ENCODE measurements at regions not wholly inside any gene's neighbourhood (a gene's known extent, or its start where the extent isn't known, plus 50 kb on each side); places are given as distances from the start of the nearest gene placed in this dataset.

DNA sequence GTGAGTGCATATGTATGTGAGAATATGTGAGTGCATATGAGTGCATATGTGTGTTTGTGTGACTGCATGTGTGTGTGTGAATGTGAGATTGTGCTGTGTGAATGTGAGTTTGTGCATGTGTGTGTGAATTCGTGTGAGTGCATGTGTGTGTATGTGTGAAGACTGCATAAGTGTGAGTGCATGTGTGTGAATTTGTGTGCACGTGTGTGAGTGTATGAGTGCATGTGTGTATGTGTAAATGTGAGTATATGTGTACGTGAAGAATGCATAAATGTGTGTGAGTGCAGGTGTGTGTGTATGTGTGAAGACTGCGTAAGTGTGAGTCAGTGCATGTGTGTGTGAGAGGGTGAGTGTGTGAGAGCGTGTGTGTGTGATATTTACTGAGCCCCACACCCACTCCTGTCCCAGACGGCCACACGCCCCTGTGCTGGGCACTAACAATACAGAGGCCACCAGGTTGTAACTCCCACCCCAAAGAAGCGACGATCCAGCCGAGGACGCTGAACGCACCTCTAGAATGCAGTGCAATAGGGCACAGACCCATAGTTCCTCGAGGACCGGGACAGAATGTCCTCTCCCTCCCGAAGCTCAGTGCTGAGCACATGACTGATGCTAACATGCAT lies 97.8 kb downstream of the C16orf95 start:
- no peak for DNase-seq

DNA sequence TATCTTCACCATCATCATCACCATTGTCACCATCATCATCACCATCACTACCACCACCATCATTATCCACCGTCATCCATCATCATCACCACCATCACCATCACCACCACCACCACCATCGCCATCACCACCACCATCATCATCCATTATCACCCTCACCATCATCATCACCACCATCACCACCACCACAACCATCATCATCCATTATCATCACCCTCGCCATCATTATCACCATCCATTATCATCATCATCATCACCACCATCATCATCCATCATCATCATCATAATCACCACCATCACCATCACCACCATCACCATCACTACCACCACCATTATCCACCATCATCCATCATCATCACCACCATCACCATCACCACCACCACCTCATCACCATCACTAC lies 95.6 kb downstream of the C16orf95 start:
- DNase-seq: no peak

DNA sequence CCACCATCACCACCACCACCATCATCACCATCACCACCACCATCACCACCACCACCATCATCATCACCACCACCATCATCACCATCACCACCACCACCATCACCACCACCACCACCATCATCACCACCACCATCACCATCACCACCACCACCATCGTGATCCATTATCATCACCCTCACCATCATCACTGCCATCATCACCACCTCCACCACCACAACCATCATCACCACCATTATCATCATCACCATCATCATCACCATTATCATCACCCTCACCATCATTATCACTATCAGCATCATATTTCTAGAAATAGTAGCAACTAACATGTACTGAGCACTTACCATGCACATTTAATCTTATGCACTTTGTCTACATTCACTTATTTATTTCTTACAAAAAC lies 94.9 kb downstream of the C16orf95 start:
- no peak for DNase-seq

DNA sequence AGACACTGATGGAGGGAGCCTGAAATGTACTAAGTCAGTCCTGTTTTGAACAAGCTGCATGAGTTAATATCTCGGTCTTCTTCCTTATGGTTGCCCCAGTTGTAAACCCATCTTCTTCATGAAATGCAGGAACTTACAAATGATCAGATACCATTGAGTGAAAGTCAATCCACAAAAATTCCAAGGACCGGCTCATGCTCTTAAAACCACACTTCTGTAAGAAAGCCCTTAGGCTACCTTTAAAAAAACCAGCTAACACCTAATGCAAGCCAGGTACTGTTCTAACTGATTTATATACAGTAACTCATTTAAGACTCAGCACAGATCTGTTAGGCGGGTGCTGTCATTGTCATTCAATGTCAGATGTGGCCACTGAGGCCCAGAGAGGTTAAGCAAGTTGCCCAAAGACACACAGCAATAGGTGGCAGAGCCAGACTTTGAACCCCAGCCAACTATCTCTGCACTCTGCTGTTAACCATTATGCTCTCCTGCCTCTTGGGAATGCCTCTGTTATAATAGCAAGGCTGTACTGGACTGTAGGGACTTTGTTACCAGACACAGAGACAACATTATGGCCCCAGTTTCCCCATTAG lies 93.4 kb downstream of the C16orf95 start:
- no peak for DNase-seq

DNA sequence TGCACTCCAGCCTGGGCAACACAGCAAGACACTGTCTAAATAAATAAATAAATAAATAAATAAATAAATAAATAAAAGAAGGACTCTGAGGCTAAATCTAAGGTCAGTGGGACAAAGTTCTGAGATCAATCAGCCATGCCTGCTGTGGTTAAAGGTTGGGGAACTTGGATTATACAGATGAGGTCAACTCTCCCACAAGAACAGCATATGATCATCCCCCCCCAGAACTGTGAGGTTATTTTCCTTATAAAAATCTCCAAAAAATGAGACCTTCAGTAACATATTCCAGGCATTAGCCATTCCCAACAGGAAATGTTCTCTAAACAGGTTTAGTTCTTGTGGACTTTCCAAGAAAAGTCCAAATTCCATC lies 90.3 kb downstream of the C16orf95 start:
- no peak for DNase-seq

DNA sequence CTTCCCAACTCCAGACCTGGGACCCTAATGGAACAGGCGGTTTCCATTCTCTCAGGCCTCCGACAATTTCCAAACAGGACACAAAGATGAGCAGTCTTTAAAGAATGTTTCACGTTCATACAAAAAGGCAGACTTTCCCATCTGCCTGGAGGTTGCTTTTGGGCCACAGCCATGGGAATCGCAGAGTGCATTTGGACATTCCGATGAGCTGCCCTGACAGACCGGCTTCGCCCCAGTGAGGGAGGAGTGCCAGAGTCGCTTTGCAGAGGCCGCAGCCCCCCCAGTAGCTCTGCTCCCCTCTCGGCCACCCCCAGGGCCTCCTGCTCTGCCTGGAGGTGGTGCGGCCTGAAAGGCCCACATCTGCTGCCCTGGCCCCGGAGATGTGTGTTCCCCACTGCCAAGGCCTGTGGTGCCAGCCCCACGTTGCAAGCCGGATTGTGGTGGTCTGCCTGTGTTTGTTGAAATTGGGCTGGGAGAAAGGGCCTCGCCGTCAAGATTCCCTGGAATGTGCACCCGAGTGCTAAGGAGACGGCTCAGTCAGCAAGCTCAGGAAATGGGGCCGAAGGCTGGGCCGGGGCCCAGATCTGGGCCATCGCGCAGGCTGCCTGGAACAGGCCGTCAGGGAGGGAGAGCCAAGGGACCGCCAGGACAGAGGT lies 89.8 kb downstream of the C16orf95 start:
- no peak for DNase-seq

DNA sequence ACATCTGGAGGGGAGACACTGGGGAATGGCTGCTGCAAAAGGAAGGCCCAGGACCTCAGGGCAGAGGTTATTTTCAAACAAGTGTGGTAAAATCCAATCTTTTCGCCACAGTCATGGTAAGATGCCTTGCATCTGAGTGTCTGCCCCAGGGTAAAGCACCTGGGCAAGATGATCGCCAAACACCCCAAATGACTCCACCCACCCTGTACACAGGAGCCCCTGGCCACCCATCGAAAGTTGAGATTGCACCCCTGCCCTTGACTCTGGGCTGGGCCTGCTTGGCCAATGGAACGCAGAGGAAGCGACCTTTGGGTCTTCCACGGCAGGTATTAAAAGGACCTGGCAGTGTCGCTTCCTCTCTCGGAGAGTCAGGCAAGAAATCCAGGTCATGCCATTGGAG lies 88.8 kb downstream of the C16orf95 start:
- DNase-seq: no peak

DNA sequence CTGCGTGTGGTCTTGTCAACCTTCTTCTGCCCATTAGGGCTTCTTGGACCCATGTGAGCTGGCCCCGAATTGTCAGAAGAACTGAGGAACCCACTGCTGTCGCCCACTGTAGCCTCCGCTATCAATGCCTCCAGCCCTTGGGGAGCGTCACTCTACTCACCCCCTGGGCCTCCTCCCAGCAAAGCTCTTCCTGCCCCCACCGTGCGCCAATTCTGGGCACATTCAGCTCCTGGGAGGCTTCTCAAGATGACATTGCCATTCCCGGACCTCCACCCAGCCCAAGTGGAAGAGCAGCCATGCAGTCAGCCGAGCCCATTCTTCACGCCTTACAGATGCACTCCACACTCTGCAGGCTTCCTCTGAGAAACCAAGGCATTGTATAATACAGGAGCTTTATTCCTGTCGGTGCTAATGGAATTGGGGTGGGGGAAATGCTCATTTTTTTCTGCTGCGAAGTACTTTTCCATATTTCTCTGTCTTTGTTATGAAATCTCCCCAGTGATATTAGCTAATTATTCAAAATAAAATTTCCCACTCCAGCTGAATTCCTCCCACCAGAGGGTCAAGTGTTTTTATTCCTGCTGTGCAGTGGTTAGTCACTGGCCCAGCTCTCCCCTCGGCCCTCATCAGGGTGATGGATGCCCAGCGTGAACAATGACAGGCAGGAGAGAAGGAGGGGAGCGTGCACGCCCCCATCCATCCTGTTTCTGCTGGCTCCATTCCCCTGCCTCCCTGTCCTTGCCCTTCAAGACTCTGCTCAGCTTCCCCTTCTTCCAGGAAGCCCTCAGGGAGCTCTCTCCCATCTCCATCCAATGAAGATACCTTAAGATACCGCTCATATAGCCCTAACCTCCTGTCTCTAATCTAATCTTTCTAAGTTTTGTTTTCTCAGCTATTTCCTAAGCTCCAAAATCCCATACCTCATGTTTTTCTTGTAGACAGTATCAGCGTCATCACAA lies 87.7 kb downstream of the C16orf95 start:
- no peak for DNase-seq

DNA sequence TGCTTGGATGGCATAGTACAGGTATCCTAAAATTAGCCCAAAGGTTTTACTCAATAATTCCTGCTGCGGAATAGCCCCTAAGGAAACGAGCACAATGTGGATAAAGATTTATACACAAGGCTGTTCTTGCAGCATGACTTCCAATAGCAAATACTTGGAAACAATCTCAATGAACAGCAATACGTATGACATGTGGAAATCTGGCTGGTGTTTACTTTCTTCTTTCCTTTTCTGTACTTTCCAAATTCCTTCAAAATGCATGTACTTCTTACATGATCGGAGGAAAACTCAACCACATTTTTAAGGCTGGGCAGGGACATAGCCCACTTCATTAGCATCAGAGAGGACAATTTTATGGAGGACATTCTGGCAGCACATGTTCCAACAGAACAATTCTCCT lies 86.6 kb downstream of the C16orf95 start:
- DNase-seq: no peak

DNA sequence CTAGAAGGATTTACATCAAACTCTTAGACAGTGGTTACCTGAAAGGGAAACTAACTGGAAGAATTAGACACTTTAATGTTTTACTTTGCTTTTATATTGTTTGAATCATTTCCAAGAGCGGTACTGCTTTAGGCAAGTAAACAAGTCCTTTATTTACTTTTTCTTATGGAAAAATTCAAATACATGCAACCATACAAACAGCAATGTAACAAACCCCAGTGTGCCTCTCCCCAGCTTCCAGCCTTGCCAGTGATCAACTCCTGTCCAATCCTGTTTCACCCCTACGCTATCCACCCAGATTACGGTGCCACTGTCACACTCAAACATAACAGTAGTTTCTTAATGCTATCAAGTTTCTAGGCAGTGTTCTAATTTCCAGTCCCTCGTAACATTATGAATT lies 85.9 kb downstream of the C16orf95 start:
- DNase-seq: no peak

DNA sequence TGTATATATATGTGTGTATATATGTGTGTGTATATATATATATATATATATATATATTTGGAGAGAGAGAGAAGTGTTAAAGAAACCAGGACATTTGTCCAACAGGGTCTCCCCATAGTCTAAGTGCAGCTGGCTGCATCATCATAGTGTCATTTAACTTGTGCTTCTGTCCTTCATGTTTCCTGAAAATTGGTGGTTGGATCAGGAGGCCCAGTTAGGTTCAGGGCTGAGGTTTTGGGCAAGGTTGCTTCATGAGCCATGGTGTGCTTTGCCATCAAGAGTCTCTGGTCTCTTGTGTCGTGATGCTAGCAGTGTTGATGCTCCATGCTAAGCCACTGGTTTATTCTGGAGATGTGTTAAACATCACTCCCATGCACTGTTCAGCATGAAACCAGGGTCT lies 85.3 kb downstream of the C16orf95 start:
- no peak for DNase-seq

DNA sequence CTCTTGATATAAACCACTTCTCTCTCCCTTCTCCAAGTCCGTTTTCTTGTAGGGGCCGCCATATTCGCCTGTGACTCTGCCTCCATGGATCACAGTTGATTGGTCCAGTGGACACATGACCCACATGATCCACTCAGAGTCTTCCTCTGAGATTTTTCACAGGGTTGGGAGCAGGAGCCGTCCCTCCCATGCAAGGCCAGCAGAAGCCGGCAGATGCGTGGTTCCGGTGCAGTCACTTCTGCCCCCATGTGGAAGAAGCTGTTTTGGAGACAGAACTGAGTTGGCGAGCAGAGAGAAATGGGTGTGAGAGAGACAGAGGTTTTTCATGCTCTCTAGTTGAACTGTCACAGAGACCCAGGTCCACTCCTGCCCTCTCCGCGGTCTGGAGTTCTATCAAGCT lies 83.3 kb downstream of the C16orf95 start:
- DNase-seq: no peak

DNA sequence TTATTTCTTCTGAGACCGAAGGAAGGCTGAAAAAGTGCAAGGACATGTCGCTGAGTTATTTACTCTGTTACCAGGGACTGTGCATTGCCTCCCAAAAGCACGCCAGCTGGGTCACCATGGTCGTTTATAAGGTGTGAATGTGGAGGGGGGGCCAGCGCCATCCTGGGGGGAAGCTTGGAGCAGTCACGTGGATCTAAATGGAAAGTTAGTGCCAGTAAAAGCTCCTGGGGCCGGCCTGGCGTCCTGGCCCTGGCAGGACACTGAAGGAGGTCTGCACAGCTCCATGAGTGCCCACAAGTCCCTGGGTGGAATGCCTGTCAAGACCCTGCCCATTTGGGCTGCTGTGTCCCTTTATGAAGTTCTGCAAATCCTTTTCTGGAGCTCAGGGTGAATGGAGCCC lies 82.6 kb downstream of the C16orf95 start:
- no peak for DNase-seq

DNA sequence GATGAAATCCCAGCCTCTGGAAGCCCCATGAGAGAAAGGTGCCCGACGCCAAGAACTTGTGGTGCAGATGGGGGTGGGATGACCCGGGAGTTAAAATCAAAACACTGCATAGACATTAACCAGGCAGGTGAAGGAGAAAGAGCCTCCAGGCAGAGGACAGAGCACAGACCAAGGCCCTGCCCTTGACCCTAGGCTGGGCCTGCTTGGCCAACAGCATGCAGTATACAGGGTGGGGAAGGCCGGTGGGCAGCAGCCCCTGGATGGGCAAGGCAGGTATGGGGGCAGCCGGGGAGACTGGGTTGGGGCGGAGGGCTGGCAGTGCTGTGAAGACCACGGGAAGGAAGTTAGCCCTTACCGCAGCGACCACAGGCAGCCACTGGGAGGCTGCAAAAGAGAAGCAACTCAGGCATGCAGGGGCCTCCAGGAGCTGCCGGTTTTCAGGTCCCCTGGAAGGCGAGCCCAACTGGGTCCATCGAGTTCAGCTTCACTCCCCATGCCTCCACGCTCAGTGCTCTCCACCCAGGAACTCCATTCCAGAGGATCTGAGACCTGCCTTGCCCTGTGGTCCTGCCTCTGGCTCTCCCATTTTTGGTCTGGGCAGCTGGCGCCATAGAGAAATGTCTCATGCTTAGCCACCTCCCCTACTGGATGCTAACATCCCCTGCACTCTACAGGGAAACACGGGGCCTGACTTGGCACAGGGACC lies 81.2 kb downstream of the C16orf95 start:
- no peak for DNase-seq

DNA sequence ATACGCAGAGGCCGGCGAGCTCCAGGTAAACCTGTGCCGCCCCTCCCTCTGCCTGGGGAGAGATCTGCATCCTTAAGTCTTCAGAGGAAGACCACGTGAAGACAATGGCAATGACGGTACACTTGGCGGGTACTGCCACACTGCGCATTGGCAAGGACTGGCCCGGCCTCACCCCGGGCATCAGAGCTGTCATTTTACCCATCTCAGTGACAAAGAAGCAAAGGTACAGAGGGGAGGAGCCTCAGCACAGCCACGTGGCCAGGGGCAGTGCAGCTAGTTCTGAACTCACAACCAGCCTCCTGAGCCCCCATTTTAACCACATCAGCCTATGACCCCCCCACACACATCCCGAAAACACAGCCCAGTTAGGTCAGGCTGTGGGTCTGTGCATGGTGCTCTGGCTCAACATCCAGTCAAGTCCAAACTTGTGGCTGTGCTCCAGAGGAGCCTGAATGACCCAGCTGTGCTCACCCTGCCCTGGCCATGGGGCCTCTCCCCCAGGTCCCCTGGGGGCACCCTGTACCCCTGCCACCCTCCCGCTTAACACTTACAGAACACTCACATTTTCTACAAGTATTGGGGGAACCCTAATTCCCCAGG lies 80.6 kb downstream of the C16orf95 start:
- DNase-seq: no peak

DNA sequence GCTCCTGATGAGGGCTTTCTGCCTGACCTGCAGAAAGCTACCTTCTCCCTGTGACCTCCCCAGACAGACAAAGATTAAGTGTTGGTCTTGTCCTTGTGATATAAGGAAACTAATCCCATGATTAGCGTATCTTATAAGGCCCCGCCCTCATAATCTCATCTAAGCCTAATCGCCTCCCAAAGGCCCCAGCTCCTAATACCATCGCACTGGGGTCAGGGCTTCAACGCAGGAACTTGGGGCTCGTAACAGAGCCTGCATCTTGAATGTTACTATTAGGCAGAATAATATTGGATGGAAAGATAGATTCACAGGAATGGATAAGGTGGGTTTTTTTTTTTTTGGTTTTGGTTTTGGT lies 78.9 kb downstream of the C16orf95 start:
- no peak for DNase-seq

DNA sequence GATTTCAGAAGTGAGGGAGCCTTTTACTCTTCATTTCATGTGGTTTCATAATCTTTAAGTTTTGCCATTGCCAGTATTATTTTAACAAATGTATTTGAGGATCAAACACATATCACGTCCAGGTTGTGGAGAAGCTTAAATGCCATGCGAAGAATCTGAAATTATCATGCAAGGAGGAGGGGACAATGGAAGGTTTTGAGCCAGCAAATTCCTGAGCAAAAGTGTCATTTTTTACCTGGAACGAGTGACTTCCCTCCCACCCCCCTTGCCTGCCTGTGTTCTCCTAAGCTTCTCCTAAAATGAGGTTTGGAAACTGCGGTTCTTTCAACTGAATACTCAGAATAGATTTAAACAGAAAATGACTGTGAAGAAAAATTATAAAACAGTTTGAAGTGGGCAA lies 77.6 kb downstream of the C16orf95 start:
- DNase-seq: no peak

DNA sequence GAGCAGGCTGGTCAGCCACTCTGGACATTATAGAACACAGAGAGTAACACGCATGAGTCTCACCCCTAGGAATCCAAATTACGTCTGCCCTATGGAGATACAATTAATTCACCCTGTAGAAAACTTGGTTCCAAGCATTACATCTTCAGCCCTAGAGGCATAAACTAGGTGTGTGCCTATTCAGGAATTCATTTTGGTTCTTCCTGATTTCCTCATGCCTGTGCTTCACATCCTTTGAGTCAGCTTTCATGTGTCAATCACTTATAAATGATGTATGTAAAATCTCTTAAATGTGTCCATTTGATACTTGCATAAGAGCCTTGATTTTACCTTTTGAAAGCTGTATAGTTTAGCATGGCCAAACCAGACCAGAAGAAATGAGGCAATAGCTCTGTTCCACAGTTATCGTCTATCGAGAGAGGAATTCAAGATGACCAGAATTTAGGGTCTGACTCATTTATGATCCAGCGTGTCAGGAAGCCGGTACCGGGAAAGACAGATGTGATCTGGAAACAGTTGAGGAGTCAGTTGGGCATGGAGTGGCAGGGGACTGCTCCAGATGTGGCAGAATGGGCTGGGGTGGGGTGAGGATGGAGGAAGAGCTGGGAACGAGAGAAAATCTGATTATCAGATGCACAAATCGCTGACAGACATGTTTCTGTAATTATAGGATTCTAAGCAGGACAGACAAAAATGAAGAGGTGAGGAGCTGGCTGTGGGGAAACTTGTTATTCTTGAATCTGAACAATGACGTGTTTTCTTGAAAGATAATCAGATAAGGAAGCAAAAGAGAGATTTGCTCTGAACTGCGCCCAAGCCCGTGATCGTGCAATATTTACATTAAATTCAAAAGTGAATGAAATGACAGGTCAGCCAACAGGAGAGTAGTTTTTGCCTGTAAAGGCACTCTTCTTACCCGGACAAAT lies 76.7 kb downstream of the C16orf95 start:
- no peak for DNase-seq

DNA sequence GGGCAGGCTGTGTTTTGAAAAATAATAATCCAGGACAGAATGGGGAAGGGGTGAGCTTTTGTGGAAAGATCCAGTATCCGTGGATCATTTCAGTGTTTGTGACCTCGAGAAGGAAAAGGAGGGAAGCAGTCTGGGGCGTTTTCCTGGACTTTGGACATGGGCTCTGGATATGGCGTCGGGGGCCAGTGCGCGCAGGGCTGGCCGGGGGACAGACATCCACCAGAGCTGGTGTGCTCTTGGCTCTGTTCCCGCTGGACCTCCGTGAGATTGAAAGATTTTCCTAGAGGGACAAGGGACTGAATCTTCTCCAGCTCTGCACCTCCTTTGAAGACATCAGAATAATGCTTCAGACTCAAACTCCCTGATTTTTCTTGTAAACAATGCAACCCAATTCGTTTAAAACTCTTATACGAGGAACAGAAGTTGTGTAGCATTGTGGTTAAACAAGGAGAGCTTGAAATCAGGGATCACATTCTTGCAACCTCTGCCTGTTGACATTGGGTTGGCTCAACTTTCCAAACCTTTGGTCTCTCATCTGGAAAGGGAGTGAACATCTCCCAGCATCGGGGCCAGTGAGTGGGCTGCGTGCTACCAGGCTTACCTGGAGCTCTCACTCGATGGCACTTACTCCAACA lies 75.9 kb downstream of the C16orf95 start:
- no peak for DNase-seq

DNA sequence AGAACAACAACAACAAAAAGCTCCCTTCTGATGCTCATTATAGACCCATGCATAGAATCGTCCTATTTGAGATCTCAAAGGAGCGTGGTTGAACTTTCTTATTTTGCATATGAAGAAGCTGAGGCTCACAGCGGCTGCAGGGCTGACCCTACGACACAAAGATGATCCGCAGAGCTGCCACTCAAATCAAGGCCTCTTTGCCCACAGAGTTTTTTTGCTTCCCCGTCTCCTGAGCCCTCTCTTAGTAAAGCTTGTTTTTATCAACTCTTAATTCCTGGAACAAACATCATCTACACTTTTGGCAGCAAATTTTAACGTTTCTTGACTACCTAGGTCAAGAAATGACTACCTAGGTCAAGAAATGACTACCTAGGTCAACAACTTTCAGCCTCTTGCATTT lies 73.7 kb downstream of the C16orf95 start:
- no peak for DNase-seq

DNA sequence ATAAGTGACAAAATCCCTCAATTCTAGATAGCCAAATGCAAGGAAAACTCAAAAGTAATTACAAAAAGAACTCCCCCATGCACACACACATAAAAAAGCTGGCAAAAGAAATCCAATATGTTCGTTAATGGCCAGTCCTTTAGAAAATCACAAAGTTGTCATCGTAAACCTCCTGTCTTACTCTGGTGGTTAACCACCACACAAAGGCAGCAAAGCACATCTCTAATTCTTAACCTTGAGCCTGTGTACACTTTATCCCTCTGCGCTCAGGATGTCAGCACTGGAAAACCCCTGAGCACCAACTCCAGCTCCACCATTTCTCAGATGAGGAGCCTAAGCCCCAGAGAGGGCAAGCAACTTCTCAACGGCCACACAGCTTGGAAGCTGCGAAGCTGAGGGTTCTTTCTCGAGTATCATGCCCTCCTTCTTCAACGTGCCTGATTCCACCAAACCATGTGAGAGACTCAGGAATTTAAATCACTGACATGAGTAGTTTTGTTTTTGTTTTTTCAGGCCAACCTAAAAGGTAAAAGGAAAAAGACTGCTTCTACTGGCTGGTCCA lies 72.5 kb downstream of the C16orf95 start:
- no peak for DNase-seq
